DND-41 (cell line): ENCODE measurements at regions not wholly inside any gene's neighbourhood (a gene's known extent, or its start where the extent isn't known, plus 50 kb on each side); places are given as distances from the start of the nearest gene placed in this dataset.

Source experiments
- EZH2 ChIP-seq: IDR thresholded peaks from 3 replicates; pipeline ENCODE4 v1.6.1; 2012; ENCODE audit warnings: borderline replicate concordance, low read depth, mild to moderate bottlenecking, moderate library complexity, low read length, inconsistent platforms; ENCODE audit not compliant: severe bottlenecking
- TF ChIP-seq, protein P1 (sequence below): IDR thresholded peaks from 2 replicates; pipeline ENCODE4 v1.5.1; 2012; ENCODE audit warnings: borderline replicate concordance, low read length, moderate library complexity, mild to moderate bottlenecking; ENCODE audit not compliant: poor library complexity, severe bottlenecking; ENCODE audit errors: extremely low read depth

DNA sequence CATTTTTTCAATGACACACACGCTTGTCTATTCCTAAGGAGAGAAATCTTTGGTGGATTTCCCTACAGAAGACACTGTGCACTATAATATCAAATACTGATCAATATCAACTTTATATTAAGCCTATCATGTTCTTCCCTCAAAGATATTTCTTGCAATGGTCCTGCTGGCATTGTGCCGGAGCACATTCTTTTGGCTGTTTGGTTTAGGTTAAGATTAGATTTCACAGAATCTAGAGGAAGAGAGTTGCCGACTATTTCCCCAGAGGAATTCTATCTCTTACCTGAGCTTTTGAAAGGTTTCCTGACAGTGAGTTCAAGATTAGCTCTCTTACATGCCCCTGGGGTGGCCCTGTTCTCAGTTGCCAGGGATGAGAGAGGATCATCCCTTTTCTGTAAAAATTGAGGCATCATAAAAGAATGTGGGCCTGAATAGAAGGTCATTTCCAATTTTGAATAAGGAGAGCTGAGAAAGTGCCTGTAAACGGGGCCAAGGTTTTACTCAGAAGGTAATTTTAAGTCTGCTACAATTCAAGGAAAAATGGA lies 180.6 kb upstream of the ARHGAP20 start:
- no peak for TF ChIP-seq EZH2
- TF ChIP-seq, protein P1, sequence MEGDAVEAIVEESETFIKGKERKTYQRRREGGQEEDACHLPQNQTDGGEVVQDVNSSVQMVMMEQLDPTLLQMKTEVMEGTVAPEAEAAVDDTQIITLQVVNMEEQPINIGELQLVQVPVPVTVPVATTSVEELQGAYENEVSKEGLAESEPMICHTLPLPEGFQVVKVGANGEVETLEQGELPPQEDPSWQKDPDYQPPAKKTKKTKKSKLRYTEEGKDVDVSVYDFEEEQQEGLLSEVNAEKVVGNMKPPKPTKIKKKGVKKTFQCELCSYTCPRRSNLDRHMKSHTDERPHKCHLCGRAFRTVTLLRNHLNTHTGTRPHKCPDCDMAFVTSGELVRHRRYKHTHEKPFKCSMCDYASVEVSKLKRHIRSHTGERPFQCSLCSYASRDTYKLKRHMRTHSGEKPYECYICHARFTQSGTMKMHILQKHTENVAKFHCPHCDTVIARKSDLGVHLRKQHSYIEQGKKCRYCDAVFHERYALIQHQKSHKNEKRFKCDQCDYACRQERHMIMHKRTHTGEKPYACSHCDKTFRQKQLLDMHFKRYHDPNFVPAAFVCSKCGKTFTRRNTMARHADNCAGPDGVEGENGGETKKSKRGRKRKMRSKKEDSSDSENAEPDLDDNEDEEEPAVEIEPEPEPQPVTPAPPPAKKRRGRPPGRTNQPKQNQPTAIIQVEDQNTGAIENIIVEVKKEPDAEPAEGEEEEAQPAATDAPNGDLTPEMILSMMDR, result no peak
